ENCODE measurements at regions not wholly inside any gene's neighbourhood (a gene's known extent, or its start where the extent isn't known, plus 50 kb on each side); places are given as distances from the start of the nearest gene placed in this dataset.
"Not testable (repeated sequence)": the region's sequence is repeated elsewhere in the genome, so short reads cannot be mapped to it uniquely, and the experiment has no call there.

DNA sequence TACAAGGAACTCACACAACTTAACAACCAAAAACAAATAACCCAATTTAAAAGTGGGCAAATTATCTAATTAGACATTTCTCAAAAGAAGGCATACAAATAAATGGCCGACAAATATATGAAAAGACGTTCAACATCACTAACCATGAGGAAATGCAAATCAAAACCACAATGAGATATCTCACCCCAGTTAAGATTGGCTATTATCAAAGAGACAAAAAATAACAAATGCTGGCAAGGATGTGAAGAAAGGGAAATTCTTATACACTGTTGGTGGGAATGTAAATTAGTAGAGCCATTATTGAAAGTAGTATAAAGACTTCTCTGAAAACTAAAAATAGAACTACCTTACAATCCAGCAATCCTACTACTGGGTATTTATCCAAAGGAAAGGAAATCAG lies 96.7 kb upstream of the SIRPG start:
- DNase-seq (ENCODE audit: low spot score): no peak

DNA sequence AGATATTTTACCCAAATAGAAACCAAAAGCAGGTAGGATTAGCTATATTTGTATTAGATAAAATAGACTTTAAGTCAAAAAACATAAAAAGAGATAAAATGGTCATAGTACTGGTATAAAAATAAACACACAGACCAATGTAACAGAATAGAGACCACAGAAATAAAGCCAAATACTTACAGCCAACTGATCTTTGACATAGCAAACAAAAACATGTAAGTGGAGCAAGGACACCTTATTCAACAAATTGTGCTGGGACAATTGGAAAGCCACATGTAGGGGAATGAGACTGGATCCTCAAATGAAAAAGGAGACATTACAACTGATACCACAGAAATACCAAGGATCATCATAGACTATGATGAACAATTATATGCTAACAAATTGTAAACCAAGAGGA lies 94.5 kb upstream of the SIRPG start:
- DNase-seq (ENCODE audit: low spot score): no peak

DNA sequence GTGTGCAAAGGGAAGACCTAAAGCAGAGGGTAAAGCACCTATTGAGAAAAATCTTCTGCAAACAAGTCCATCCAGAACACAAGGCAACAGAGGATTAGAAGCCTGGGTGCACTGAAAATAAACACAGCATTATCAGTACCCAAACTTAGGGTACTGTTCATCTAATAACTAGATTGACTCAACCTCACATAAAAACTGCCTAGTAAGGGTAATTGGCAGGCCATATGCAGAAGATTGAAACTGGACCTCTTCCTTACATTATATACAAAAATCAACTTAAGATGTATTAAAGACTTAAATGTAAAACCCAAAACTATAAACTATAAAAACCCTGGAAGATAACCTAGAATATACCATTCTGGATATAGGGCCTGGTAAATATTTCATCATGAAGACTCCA lies 91.2 kb upstream of the SIRPG start:
- no peak for DNase-seq (ENCODE audit: low spot score)

DNA sequence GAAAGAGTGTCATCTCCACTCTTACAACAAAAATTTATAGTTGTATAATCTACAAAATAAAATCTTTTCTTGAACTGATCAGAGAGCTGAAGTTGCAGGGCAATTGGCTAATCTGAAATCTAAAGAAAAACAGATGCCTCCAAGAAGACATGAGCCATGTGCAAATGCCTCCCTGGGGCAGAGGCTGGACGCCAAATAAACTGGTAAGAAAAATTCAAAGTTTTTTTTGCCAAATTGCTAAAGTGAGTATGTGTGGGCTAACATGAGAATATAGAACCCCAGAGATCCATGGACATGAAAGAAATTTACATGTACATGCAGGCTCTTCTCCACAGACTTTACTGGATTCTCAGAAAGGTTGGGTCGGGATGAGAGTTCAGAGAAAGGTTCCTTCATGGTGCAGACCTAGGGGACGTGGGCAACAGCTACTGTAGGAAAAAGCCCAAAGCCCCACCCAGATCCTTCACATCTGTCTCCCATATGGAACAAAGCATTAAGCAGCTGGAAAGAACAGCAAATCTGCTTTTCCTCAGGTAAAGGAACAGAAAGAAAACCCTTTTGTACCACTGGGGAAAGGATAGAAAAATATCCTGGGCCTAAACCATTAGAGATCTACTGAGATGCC lies 90.5 kb upstream of the SIRPG start:
- no peak for DNase-seq (ENCODE audit: low spot score)

DNA sequence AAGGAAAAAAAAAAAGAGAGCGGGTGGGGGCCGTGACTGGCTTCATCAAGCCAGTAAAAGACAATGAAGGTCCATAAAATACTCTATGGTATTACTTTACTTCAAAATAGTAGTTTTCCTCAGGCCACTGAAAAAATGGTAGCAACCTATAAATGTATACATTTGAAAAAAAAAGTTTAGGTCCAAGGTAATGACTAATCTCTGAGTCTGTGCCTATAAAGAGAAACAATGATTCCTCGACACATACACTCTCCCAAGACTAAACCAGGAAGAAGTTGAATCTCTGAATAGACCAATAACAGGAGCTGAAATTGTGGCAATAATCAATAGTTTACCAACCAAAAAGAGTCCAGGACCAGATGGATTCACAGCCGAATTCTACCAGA lies 84.5 kb upstream of the SIRPG start:
- not testable (repeated sequence) for DNase-seq (ENCODE audit: low spot score)

DNA sequence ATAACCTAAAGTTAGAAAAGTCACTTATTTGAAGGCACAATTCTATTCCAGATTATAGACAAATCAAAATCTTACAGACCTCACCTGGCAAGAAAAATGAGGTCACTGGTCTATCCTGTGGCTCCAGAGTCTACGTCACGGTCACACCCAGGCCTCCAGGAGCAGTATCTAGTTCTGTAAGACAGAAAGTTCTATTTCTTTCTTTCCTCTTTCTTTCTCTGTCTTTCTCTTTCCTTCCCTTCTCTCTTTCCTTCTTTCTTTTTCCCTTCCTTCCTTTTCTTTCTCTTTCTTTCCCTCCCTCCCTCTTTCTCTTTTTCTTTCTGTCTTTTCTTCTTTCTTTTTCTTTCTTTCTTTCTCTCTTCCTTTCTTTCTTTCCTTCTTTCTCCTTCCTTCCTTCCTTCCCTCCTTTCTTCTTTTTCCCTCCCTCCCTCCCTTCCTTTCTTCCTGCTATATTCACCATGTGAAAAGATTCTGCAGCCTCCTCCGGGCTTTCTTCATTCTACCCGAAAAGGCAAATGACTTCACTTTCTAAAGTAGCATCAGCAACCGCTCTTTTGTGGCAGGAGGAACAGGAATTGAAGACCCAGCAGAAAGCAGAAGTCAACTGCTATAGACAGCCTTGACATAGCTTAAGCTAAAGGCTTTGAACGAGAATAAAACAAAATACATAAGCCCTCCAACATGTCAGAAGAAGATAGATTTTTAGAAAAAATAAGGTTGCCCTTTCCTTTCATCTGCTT lies 83.9 kb upstream of the SIRPG start:
- no peak for DNase-seq (ENCODE audit: low spot score)

DNA sequence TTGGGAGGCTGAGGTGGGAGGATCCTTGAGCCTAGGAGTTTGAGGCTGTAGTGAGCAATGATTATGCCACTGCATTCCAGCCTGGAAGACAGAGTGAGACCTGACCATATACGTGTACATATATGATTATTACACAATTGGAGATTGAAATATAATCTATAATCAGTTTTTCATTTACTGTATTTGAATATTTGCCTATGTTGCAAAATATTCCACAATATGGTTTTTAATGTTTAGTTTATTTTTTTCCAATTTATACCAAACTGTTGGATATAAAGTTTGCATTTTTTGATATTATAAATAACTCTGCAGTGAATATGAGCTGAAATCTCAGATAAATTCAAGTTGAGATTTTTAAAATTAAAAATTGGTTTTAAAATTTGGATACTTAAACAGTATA lies 79.6 kb upstream of the SIRPG start:
- no peak for DNase-seq (ENCODE audit: low spot score)

DNA sequence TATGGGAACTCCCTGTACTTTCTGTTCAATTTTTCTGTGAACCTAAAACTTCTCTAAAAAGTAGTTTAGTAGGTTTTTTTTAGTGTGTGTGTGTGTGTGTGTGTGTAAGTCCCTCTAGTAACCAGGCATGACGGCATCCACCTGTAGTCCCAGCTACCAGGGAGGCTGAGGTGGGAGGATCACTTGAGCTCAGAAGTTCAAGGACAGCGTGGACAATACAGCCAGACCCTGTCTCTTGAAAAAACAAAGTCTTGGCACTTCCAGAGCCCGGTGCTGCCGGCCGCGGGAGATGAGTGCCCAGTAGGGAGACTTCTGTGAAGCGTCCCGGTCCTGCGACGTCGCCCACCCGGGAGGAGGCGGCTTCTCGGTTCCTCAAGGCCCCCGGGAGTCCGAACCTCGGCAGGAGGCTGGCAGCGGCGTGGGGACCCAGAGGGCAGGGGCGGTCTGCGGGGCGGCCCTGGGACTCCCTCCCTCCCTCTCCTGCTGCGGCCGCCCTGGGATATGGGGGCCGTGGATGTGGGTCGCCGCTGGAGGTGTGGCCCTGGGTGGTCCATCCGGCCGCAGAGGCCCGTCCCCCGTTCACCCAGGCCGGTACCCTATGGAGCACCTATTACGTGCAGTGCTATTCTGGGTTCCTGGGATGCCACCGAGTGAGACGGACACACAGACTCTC lies 78.0 kb upstream of the SIRPG start:
- no peak for DNase-seq (ENCODE audit: low spot score)

DNA sequence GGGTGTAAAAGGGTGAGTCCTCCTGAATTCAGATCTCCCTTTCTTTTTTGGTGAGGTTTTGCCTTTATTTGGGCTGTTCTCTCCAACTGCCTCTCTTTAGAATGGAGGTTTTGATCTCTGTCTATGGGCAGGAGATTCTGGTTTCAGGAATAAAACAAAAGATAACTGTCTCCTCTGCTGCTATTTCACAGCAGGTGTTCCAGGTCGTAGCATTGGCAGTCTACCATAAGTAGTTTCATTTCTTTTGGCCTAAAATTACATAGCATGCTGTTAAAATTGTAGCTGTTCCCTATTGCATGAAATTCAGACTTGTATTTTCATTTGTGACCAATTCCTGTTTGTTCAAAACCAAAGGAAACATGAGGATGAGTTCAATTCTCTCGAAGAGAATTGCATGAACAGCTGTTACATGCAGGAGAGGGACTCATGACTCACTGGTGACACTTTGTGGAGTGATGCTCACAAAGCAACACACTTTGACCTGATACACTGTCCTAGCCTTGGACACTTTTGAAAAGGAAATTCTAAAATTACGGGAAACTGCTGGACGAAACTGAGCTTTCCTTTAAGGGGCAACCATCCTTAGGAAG lies 76.8 kb upstream of the SIRPG start:
- peak; percentile 34 for DNase-seq (ENCODE audit: low spot score)

DNA sequence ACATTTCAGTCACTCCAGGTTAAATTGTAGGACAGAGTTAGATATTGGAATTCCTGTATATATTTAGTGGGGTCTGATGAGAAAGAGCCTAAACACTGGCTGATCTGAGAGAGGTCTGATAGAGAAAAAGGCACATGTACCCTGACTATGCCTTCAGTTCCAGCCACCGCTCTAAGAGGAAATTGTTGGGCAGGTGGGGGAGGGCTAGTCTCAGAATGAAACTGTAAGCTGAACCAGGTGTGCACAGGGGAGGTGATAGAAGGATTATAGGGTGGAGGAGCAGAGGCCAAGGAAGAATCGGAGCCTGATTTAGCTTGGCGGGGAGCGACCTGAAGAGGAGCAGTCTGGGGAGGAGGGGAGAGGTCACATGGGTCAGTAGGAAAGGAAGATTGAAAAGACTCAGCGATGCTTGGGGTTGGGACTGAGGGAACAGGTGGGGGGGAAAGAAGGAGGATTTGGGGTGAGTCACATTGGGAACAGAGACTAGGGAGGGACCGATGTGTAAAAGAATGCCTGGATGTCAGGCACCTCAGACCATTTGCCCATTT lies 74.3 kb upstream of the SIRPG start:
- DNase-seq (ENCODE audit: low spot score): not testable (repeated sequence)

DNA sequence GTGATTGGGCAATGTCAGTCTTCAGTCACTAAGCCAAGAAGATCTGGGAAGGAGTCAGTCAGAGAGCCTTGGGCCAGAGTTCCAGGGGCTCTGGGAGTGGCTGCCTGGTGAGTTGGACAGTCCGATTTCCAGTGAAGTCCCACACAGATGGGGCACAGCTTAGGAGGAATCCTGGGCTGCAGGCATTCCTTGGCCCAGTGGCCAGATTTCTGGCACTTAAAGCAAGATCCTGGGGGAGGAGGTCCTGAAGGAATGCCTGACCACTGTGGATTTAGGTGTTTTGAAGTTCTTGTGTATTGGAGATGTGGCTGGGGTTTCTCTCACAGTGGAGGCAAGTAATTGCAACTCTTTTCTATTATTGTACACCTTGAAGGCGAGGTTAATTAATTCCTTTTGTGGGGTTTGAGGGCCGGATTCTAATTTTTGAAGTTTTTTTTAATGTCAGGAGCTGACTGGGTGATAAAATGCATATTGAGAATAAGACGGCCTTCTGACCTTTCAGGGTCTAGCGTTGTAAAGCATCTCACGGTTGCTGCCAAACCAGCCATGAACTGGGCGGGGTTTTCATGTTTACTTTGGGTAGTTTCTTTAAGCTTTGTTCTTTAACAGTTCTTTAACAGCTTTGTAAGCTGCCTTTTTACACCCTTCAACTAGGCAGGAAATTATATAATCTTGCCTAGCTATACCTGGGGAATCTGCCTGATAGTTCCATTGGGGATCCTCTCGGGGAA lies 73.6 kb upstream of the SIRPG start:
- not testable (repeated sequence) for DNase-seq (ENCODE audit: low spot score)

DNA sequence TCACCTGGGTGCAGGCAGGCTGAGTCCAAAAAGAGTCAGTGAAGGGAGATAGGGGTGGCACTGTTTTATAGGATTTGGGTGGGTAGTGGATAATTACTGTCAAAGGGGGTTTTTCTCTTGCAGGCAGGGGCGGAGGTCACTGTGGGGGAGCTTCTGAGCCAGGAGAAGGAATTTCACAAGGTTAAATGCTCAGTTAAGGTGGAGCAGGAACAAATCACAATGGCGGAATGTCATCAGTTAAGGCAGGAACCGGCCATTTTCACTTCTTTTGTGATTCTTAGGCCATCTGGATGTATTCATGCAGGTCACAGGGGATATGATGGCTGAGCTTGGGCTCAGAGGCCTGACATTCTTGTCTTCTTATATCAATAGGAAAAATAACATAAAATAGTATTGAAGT lies 69.7 kb upstream of the SIRPG start:
- not testable (repeated sequence) for DNase-seq (ENCODE audit: low spot score)

DNA sequence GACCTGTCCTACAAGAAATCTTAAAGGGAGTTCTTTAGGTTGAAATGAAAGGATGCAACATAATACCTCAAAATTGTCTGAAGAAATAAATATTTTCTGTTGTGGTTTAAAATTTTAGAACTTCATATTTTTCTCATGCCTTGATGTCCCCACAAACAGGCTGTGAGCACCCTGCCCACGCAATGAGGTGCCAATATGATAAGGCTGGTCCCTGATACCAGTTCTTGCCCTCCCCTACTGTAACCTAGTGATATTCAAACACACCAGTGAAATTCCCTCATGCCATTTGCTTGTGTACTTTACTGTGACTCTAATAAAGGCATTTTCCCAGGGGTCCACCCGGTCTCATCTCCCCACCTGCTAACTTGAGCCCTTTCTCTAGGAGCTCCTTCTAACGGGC lies 67.3 kb upstream of the SIRPG start:
- DNase-seq (ENCODE audit: low spot score): no peak

DNA sequence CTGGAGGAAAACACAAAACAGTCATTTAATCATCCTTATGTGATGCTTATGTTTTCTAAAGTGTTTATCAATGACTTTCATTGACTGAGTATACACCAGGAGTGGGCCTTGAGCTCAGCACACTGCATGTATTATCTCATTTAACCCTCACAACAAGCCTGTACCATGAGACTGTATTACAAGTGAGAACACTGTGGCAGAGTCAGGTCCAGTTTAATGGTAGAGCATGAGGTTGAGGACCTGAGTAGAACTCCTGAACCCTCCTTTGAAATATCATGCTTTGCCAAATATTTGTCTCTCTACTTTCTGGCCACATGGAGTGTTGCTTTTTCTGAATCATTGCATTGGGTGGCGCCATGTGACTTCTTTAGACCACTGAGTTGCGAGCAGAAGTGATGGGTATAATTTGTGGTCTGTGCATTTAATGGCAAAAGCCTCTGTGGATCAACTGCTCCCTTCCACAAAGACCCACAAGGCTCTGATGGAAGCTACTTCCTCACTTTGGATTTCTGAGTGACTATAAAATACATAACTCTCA lies 65.0 kb upstream of the SIRPG start:
- no peak for DNase-seq (ENCODE audit: low spot score)

DNA sequence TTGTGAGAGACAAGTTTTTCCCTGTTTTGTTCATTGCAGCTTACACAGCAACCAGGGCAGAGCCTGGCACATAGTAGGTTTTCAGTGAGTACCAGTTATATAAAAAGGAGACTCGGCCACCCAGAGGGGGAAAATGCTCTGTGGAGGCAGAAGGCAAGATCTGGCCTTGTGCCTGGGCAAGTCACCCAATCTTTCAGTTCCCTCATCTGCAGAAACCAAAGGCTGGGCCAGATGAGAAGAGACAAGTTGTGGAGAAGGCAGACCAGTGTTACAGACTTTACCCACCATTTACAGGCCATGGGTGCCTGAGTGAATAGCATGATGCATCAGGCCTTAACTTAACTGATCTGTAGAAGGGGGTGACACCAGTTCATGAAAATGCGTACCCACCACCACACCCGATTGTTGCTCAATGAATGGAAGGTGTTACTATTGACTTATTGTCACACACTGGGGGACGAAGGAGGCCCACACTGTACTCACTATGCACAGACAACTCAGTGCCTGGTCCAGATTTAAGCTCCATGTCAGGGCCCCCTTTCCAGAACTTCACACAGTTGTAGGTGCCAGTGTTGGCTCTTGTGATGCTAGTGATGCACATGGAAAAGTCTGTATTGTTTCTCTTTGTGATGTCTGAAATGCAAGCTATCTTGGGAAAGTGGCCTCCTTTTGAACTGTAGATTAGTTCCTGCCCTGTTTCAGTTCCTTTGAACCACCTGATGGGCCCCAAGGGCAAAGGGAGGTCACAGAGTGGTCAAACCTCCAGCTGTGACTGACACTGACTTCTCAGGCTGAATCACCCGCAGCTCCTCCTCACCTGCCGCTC lies 64.3 kb upstream of the SIRPG start:
- DNase-seq (ENCODE audit: low spot score): no peak

DNA sequence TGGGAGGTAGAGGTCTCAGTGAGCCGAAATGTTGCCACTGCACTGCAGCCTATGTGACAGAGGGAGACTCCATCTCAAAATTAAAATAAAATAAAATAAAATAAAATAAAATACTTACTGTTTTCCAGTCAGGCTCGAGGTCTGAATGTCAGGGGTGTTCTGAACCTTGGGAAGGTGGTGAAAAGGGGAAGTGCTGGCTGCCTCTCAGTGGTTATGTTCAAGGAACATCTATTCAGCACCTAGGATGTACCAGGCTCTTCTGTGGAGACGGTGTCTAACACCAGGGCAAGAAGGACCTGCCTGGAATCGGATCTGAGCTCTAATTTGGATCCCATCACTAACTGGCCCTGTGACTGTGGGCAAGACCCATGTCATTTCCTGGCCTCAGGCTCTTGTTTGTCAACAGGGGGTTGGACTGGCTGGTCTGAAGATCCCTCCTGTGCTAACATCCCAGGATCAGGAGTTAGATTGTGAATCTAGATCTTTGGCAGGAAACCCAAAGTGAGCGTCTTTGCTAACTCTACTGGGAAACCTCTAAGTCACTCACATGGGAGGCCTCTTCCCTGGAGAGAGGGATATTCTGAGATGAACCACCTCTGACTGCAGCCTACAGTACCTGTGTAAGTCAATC lies 63.4 kb upstream of the SIRPG start:
- DNase-seq (ENCODE audit: low spot score): no peak

DNA sequence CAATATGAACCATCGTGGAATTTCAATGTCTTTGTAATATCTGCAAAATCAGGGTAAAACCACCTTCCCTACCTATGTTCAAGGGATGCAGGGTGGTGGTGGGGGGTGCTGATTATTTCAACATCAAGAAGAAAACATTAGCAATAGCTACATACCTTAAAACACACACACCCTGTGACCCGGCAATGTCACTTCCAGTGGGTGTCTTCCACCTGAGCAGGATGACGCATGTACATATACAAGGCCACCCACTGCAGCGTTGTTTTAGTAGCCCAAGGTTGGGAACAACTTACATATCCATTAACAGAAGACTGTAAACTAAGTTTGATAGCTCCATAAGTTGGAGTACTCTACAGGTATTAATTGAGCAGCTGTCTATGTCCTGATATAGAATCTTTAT lies 62.6 kb upstream of the SIRPG start:
- DNase-seq (ENCODE audit: low spot score): no peak

DNA sequence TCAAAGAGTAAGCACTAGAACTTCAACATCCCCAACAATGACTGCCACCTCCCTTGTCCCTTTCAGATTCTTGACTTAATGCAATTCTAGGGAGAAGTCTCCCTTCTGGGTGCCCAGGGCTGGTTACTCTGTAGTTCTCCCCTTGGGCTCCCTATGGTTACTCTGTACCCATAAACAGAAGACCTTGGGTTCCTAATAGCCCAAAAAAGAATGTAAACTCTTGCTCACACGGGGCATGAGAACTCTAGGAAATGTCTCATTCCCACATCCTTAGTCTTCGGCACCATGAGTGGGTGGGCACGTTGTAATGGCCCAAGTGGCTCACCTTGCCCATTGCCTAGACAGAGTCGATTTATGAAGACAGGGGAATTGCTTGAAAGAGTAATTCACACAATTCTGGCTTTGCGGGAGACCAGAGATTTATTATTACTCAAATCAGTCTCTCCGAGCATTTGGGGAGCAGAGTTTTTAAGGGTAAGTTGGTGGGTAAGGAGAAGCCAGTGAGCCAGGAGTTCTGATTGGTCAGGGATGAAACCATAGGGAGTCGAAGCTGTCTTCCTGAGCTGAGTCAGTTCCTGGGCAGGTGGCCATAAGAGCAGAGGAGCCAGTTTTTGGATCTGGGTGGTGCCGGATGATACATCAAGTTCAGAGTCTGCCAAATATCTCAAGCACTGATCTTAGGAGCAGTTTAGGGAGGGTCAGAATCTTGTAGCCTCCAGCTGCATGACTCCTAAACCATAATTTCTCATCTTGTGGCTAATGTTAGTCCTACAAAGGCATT lies 61.2 kb upstream of the SIRPG start:
- peak; percentile 84 for DNase-seq (ENCODE audit: low spot score)

All from GM03348 (cell line).